ENCODE measurements at regions not wholly inside any gene's neighbourhood (a gene's known extent, or its start where the extent isn't known, plus 50 kb on each side); places are given as distances from the start of the nearest gene placed in this dataset.

DNA sequence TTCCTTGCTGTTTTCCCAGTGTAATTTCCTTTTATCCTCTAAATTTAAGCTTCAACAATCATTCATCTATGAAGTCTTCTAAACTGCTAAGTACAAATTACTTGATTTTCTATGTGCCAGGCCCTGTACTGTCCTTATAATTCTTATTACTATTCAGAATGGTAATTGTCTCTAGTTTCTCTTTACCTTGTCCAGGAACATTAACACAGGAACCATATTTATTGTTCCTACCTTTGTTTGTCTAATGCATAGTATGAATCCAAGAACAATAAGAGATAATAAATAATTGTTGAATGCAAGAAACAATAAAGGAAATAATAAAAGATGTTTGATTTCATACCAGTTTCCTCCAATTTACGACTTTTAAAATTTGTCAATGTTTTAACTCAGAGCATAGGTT is 1083.2 kb downstream of the ROBO2 start:
- Histone ChIP-seq H3K4me2 (ENCODE audit: insufficient read depth, low read length) (no peak overlapping the region), H3K27me3 (ENCODE audit: control insufficient read depth in 2 of 2, insufficient read depth in 2 of 2, low read length in 2 of 2) (no peaks in the 10 kb centered on the region)

More for the DNA sequence above, 1083.2 kb downstream of the ROBO2 start:
- intact Hi-C loops (cut with micrococcal nuclease), result no loop called here
- ChIA-PET CTCF (no interaction called here), POLR2A (no interaction called here)
- TF ChIP-seq POLR2AphosphoS5 (IDR thresholded peaks at IDR 0.05; ENCODE audit: insufficient read depth, low read depth, low read length), result no peak
- TF ChIP-seq POLR2A (IDR thresholded peaks at IDR 0.05; ENCODE audit: low read depth, low read length), result no peak
- no peak for TF ChIP-seq GATA2 (IDR thresholded peaks at IDR 0.05; ENCODE audit: insufficient read depth, insufficient read length, low read depth, low read length)
- no peak for TF ChIP-seq EZH2 (IDR thresholded peaks at IDR 0.05; ENCODE audit: borderline replicate concordance, low read depth, low read length, severe bottlenecking)
- no peak for TF ChIP-seq JUN (IDR thresholded peaks at IDR 0.05; ENCODE audit: borderline replicate concordance, insufficient read depth, insufficient read length, low read depth)
- TF ChIP-seq FOS (IDR thresholded peaks at IDR 0.05; ENCODE audit: borderline replicate concordance, insufficient read depth, low read length), result no peak
- TF ChIP-seq MAX (IDR thresholded peaks at IDR 0.05; ENCODE audit: insufficient read depth, insufficient read length), result no peak
- TF ChIP-seq MYC (IDR thresholded peaks at IDR 0.05; ENCODE audit: low read depth, low read length), result no peak
- TF ChIP-seq, protein P1, sequence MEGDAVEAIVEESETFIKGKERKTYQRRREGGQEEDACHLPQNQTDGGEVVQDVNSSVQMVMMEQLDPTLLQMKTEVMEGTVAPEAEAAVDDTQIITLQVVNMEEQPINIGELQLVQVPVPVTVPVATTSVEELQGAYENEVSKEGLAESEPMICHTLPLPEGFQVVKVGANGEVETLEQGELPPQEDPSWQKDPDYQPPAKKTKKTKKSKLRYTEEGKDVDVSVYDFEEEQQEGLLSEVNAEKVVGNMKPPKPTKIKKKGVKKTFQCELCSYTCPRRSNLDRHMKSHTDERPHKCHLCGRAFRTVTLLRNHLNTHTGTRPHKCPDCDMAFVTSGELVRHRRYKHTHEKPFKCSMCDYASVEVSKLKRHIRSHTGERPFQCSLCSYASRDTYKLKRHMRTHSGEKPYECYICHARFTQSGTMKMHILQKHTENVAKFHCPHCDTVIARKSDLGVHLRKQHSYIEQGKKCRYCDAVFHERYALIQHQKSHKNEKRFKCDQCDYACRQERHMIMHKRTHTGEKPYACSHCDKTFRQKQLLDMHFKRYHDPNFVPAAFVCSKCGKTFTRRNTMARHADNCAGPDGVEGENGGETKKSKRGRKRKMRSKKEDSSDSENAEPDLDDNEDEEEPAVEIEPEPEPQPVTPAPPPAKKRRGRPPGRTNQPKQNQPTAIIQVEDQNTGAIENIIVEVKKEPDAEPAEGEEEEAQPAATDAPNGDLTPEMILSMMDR (IDR thresholded peaks at IDR 0.05; ENCODE audit: extremely low read depth in 1 of 2, insufficient read depth in 1 of 2, low read depth in 1 of 2, low read length in 2 of 2), result no peak
- H3K27ac ChIP-seq (ENCODE audit: insufficient read depth, low read depth, low read length), result no peak overlapping the region
- dilution Hi-C loops (cut with MboI; ENCODE audit: extremely low pct_ligation_motif_present, low sequenced_read_pairs), result no loop called here
- no peak overlapping the region for H2AFZ ChIP-seq (ENCODE audit: low read depth, low read length)
- FAIRE-seq (no peak), DNase-seq (ENCODE audit: low read depth, low spot score) (no peak)
- H3K36me3 ChIP-seq (ENCODE audit: control insufficient read depth in 2 of 2, extremely low read depth in 1 of 2, insufficient read depth in 2 of 2, low read length in 2 of 2), result no peaks in the 10 kb centered on the region
- H4K20me1 ChIP-seq (replicated peaks; ENCODE audit: control insufficient read depth, extremely low read depth, insufficient read depth, low read length), result no peaks in the 10 kb centered on the region
- H3K4me3 ChIP-seq (replicated peaks in 1 of 3; ENCODE audit: insufficient read depth in 1 of 3, low read depth in 1 of 3, low read length in 3 of 3), result no peak overlapping the region
- no TSS peak for BruUV-seq (replicated peaks)
- no peaks in the 10 kb centered on the region for H3K79me2 ChIP-seq (ENCODE audit: control insufficient read depth, insufficient read depth, low read length)
- no peaks in the 10 kb centered on the region for H3K9me1 ChIP-seq (replicated peaks; ENCODE audit: control insufficient read depth, extremely low read depth, insufficient read depth, low read length)
- H3K9ac ChIP-seq (replicated peaks; ENCODE audit: extremely low read depth, insufficient read depth, low read length), result no peak overlapping the region
- no peaks in the 10 kb centered on the region for H3K9me3 ChIP-seq (replicated peaks; ENCODE audit: control insufficient read depth, insufficient read depth, low read length)
- no peaks in the 10 kb centered on the region for H3K4me1 ChIP-seq (ENCODE audit: control insufficient read depth, extremely low read depth, insufficient read depth, low read length)

Measured in endothelial cell of umbilical vein (primary cell).